Epidermal melanocyte (primary cell): ENCODE measurements at regions not wholly inside any gene's neighbourhood (a gene's known extent, or its start where the extent isn't known, plus 50 kb on each side); places are given as distances from the start of the nearest gene placed in this dataset.

Experiments used
- DNase-seq: peaks from one replicate; pipeline ENCODE4 v3.0.0; 2011; ENCODE audit warnings: low spot score; ENCODE audit not compliant: insufficient read length

- DNase-seq, result no peak
These were observed 489.7 kb upstream of the CELF2 start for GRCh38 chr10:10527861-10528562.

- no peak for DNase-seq
These were observed 489.1 kb upstream of the CELF2 start for GRCh38 chr10:10528563-10528910.

- DNase-seq, result no peak
These were observed 487.4 kb upstream of the CELF2 start for GRCh38 chr10:10530313-10530712.

- DNase-seq, result no peak
These were observed 485.4 kb upstream of the CELF2 start for GRCh38 chr10:10532236-10532635.

- no peak for DNase-seq
These were observed 484.8 kb upstream of the CELF2 start for GRCh38 chr10:10532826-10533225.

GRCh38 chr10:10533437-10533836 lies 484.2 kb upstream of the CELF2 start:
- DNase-seq, result peak; percentile 65

- DNase-seq, result no peak
These were observed 479.3 kb upstream of the CELF2 start for GRCh38 chr10:10538326-10538725.

GRCh38 chr10:10540398-10540797 lies 477.3 kb upstream of the CELF2 start:
- no peak for DNase-seq

GRCh38 chr10:10542477-10542876 lies 475.2 kb upstream of the CELF2 start:
- DNase-seq, result no peak

- no peak for DNase-seq
These were observed 472.8 kb upstream of the CELF2 start for GRCh38 chr10:10544890-10545289.

GRCh38 chr10:10545771-10546170 lies 471.9 kb upstream of the CELF2 start:
- no peak for DNase-seq

- DNase-seq, result no peak
These were observed 465.9 kb upstream of the CELF2 start for GRCh38 chr10:10551596-10552301.

- no peak for DNase-seq
These were observed 464.7 kb upstream of the CELF2 start for GRCh38 chr10:10552948-10553347.

- DNase-seq, result no peak
These were observed 453.4 kb upstream of the CELF2 start for GRCh38 chr10:10564081-10564794.

GRCh38 chr10:10576937-10577336 lies 440.7 kb upstream of the CELF2 start:
- DNase-seq, result no peak

GRCh38 chr10:10579709-10580108 lies 438.0 kb upstream of the CELF2 start:
- no peak for DNase-seq

- no peak for DNase-seq
These were observed 433.5 kb upstream of the CELF2 start for GRCh38 chr10:10584161-10584560.

- DNase-seq, result no peak
These were observed 429.8 kb upstream of the CELF2 start for GRCh38 chr10:10587744-10588393.

GRCh38 chr10:10589540-10590303 lies 427.9 kb upstream of the CELF2 start:
- DNase-seq, result no peak

GRCh38 chr10:10591715-10592341 lies 425.8 kb upstream of the CELF2 start:
- DNase-seq, result no peak

GRCh38 chr10:10596256-10596655 lies 421.4 kb upstream of the CELF2 start:
- no peak for DNase-seq
